ENCODE measurements at regions not wholly inside any gene's neighbourhood (a gene's known extent, or its start where the extent isn't known, plus 50 kb on each side); places are given as distances from the start of the nearest gene placed in this dataset.

DNA sequence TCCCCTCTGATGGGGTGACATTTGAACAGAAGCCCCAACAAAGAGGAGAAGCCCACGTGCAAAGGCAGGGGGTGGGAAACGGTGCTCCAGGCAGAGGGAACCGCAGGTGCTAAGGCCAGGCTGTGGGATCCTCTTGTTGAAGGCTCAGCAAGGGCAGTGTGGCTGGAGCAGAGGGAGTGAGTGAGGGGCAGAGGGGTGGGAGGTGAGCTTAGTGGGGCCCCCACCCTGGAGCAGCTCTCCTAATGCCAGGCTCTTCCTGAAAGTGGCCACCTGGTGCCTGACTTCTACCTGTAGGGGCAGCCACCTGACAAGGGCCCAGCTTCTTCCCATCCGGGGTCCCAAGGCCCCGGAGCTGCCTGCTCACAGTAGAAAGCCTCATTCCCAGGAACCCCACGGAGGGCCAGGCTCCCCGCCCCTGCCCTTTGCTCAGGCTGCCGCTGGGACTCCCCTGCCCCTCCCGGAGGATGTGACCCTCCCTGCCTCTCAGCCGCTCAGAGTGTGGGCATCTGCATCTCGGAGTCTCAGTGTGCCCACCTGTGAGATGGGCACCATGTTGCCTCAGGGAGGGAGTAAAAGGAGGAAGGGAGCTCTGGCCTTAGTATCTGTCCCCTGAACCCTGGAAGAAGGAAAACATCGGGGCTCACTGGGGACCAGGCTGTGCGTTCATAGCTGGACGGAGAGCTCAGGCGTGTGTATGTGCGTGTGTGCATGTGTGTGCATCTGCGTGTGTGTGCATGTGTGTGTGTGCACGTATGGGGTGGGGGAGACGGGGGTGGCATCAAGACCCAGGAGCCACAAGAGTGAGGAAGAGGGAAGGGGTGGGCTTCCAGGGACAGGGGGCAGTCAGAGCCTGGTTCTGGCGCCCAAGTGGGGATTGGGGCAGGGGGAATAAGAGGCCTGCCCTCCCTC, 119.4 kb downstream of the CEBPB start:
- Histone ChIP-seq H2BK12ac (ENCODE audit: low read length in 2 of 2) (peak overlapping the region; percentile 90 to 99), H3K79me1 (replicated peaks; ENCODE audit: low read length, poor library complexity, severe bottlenecking) (no peaks in the 10 kb centered on the region), H3K4me2 (ENCODE audit: low read length, poor library complexity, severe bottlenecking) (no peak overlapping the region), H3K36me3 (ENCODE audit: control insufficient read depth in 1 of 2, insufficient read depth in 2 of 2, low read depth in 1 of 2, low read length in 2 of 2) (no peaks in the 10 kb centered on the region), H2BK5ac (ENCODE audit: low read depth, low read length, poor library complexity, severe bottlenecking) (no peak overlapping the region), H4K91ac (ENCODE audit: low read length) (peak overlapping the region; percentile 97), H3K18ac (ENCODE audit: low read depth in 1 of 2, low read length in 2 of 2) (peak overlapping the region; percentile 82 to 87), H2AK5ac (ENCODE audit: low read length, severe bottlenecking) (peak overlapping the region; percentile 57), H4K8ac (ENCODE audit: low read length) (peak overlapping the region; percentile 84), H3K27ac (ENCODE audit: low read length, poor library complexity, severe bottlenecking) (peak overlapping the region; percentile 88), H3K4me3 (ENCODE audit: insufficient read depth in 1 of 2, low read depth in 1 of 2, low read length in 2 of 2) (no peak overlapping the region), H3K9ac (ENCODE audit: low read length) (peak overlapping the region; percentile 86), H3K14ac (ENCODE audit: low read length in 2 of 2) (peak overlapping the region in 1 of 2 experiments; percentile 39), H2BK15ac (ENCODE audit: low read depth, poor library complexity, severe bottlenecking) (peak overlapping the region; percentile 30), H3K23ac (ENCODE audit: low read length in 2 of 2) (no peak overlapping the region), H2AFZ (ENCODE audit: low read depth, low read length) (no peak overlapping the region), H3K4me1 (ENCODE audit: control insufficient read depth, insufficient read depth, low read depth, low read length) (peaks cover 42% of the 10 kb centered on the region), H3K9me3 (ENCODE audit: control insufficient read depth, low read length) (no peaks in the 10 kb centered on the region), H3K4ac (ENCODE audit: low read depth in 1 of 2, low read length in 2 of 2) (peak overlapping the region; percentile 42 to 64), H2BK120ac (ENCODE audit: low read depth, low read length) (peak overlapping the region; percentile 58), H3K27me3 (ENCODE audit: control insufficient read depth in 1 of 2, insufficient read depth in 1 of 2, low read length in 2 of 2) (no peaks in the 10 kb centered on the region)
- 88% methylated on average over 19 of the region's 20 CpGs for WGBS
- no peak for DNase-seq

DNA sequence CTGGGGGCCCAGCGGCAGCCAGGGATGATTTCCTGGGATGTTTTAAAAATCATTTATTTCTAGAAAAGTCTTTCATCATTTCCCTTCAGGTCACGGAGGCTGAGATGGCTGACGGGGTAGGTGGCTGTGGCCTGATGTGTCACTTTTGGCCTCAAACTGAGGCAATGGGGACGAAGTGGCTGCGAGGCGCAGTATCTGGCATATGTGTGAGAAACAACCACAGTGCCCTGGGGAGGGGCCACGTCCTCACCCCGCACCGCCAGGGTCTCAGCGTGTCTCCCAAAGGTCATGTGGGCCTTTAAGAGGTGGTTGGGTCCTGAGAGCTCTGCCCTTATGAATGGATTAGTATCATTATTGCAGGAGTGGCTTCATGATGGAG, 120.0 kb downstream of the CEBPB start:
- Histone ChIP-seq H3K4ac (ENCODE audit: low read depth in 1 of 2, low read length in 2 of 2) (peak overlapping the region; percentile 42 to 57), H3K4me2 (ENCODE audit: low read length, poor library complexity, severe bottlenecking) (no peak overlapping the region), H2AFZ (ENCODE audit: low read depth, low read length) (no peak overlapping the region), H3K36me3 (ENCODE audit: control insufficient read depth in 1 of 2, insufficient read depth in 2 of 2, low read depth in 1 of 2, low read length in 2 of 2) (no peaks in the 10 kb centered on the region), H3K9me3 (ENCODE audit: control insufficient read depth, low read length) (no peaks in the 10 kb centered on the region), H3K18ac (ENCODE audit: low read depth in 1 of 2, low read length in 2 of 2) (peak overlapping the region; percentile 82 to 87), H3K79me1 (replicated peaks; ENCODE audit: low read length, poor library complexity, severe bottlenecking) (no peaks in the 10 kb centered on the region), H3K4me1 (ENCODE audit: control insufficient read depth, insufficient read depth, low read depth, low read length) (peaks cover 36% of the 10 kb centered on the region), H2AK5ac (ENCODE audit: low read length, severe bottlenecking) (peak overlapping the region; percentile 70), H3K9ac (ENCODE audit: low read length) (no peak overlapping the region), H2BK120ac (ENCODE audit: low read depth, low read length) (peak overlapping the region; percentile 58), H3K4me3 (ENCODE audit: insufficient read depth in 1 of 2, low read depth in 1 of 2, low read length in 2 of 2) (no peak overlapping the region), H3K27me3 (ENCODE audit: control insufficient read depth in 1 of 2, insufficient read depth in 1 of 2, low read length in 2 of 2) (no peaks in the 10 kb centered on the region), H3K27ac (ENCODE audit: low read length, poor library complexity, severe bottlenecking) (no peak overlapping the region), H3K14ac (ENCODE audit: low read length in 2 of 2) (peak overlapping the region in 1 of 2 experiments; percentile 46), H4K91ac (ENCODE audit: low read length) (peak overlapping the region; percentile 97), H4K8ac (ENCODE audit: low read length) (peak overlapping the region; percentile 66), H2BK15ac (ENCODE audit: low read depth, poor library complexity, severe bottlenecking) (peak overlapping the region; percentile 91), H2BK12ac (ENCODE audit: low read length in 2 of 2) (peak overlapping the region; percentile 90 to 99), H2BK5ac (ENCODE audit: low read depth, low read length, poor library complexity, severe bottlenecking) (no peak overlapping the region), H3K23ac (ENCODE audit: low read length in 2 of 2) (no peak overlapping the region)
- DNase-seq = no peak
- WGBS = 96% methylated on average over 9 of the region's 10 CpGs

DNA sequence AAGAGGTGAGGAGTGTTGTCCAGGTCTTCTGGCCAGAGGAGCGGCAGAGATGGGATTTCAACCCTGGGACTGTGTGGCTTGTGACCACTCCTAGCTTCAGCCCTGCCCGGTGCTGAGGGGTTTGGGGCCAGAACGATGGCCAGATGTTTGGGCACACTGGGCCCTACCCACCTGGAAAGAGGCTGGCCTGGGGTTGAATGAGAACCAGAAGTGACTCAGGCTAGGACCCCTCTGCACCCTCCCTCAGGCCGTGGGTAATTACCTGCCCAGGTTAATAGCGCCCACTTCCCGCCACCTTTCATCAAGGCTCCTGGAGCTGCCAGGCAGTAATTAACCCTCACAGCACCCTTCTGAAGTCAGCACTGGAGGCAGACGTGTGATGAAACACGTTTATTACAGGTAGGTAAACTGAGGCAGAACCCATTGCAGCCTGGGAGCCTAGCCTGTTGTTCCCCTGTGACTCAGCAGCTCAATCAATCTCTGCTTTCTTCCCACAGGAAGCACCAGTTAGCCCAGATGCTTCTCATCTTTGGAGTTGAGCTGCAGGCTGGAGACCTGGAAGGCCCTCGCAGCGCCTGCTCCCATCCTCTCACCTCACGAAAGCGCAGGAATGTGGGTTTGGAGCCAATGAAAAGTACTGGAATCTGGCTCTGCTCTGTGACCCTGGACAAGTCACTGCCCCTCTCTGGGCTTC, 120.8 kb downstream of the CEBPB start:
- 96% methylated on average over 12 of the region's 12 CpGs for WGBS
- Histone ChIP-seq H4K91ac (ENCODE audit: low read length) (peak overlapping the region; percentile 55), H2BK5ac (ENCODE audit: low read depth, low read length, poor library complexity, severe bottlenecking) (no peak overlapping the region), H3K9me3 (ENCODE audit: control insufficient read depth, low read length) (no peaks in the 10 kb centered on the region), H3K4me3 (ENCODE audit: insufficient read depth in 1 of 2, low read depth in 1 of 2, low read length in 2 of 2) (no peak overlapping the region), H3K36me3 (ENCODE audit: control insufficient read depth in 1 of 2, insufficient read depth in 2 of 2, low read depth in 1 of 2, low read length in 2 of 2) (no peaks in the 10 kb centered on the region), H3K79me1 (replicated peaks; ENCODE audit: low read length, poor library complexity, severe bottlenecking) (no peaks in the 10 kb centered on the region), H3K14ac (ENCODE audit: low read length in 2 of 2) (peak overlapping the region in 1 of 2 experiments; percentile 1), H2BK15ac (ENCODE audit: low read depth, poor library complexity, severe bottlenecking) (no peak overlapping the region), H3K9ac (ENCODE audit: low read length) (no peak overlapping the region), H2AFZ (ENCODE audit: low read depth, low read length) (no peak overlapping the region), H2BK120ac (ENCODE audit: low read depth, low read length) (peak overlapping the region; percentile 65), H3K27ac (ENCODE audit: low read length, poor library complexity, severe bottlenecking) (no peak overlapping the region), H3K4ac (ENCODE audit: low read depth in 1 of 2, low read length in 2 of 2) (peak overlapping the region; percentile 32 to 42), H3K27me3 (ENCODE audit: control insufficient read depth in 1 of 2, insufficient read depth in 1 of 2, low read length in 2 of 2) (no peaks in the 10 kb centered on the region), H3K23ac (ENCODE audit: low read length in 2 of 2) (no peak overlapping the region), H3K4me1 (ENCODE audit: control insufficient read depth, insufficient read depth, low read depth, low read length) (peaks cover 31% of the 10 kb centered on the region), H3K18ac (ENCODE audit: low read depth in 1 of 2, low read length in 2 of 2) (peak overlapping the region; percentile 25 to 58), H3K4me2 (ENCODE audit: low read length, poor library complexity, severe bottlenecking) (no peak overlapping the region), H2BK12ac (ENCODE audit: low read length in 2 of 2) (peak overlapping the region; percentile 83 to 90), H2AK5ac (ENCODE audit: low read length, severe bottlenecking) (peak overlapping the region; percentile 58), H4K8ac (ENCODE audit: low read length) (peak overlapping the region; percentile 66)
- DNase-seq = no peak

All from mesenchymal stem cell (in vitro differentiated cells and primary cell).